Natural killer cell (primary cell): ENCODE measurements at regions not wholly inside any gene's neighbourhood (a gene's known extent, or its start where the extent isn't known, plus 50 kb on each side); places are given as distances from the start of the nearest gene placed in this dataset.
"Not testable (repeated sequence)": the region's sequence is repeated elsewhere in the genome, so short reads cannot be mapped to it uniquely, and the experiment has no call there.

Source experiments
- ATAC-seq, 3 donors: fragments of 150-1000 bp in 2 of 3; fragments of 200-7000 bp in 1 of 3; cut with Tn5 transposase; 1 replicate in 1 of 3; 2 replicates in 2 of 3; pipeline ENCODE4 v1.10.0; 2021; ENCODE audit warnings: mild to moderate bottlenecking in 2 of 3, moderate library complexity in 2 of 3
- DNase-seq, 2 donors: peaks; one replicate each; pipeline versions ENCODE4 v3.0.0 to v3.0.0-alpha.2; 2013 to 2021; ENCODE audit warnings: mixed read lengths in 1 of 2
- H3K27ac ChIP-seq: one replicate; pipeline ENCODE4 v1.5.1; 2013; ENCODE audit warnings: mild to moderate bottlenecking, low read length
- H3K27me3 ChIP-seq: one replicate; pipeline ENCODE4 v1.6.1; 2013; ENCODE audit warnings: low read length; ENCODE audit not compliant: control insufficient read depth, insufficient read depth
- H3K36me3 ChIP-seq: one replicate; pipeline ENCODE4 v1.6.1; 2013; ENCODE audit warnings: low read length; ENCODE audit not compliant: control insufficient read depth, insufficient read depth
- H3K4me1 ChIP-seq: one replicate; pipeline ENCODE4 v1.6.1; 2013; ENCODE audit warnings: low read length; ENCODE audit not compliant: control insufficient read depth, insufficient read depth
- H3K4me3 ChIP-seq: one replicate; pipeline ENCODE4 v1.5.1; 2013; ENCODE audit warnings: low read length
- H3K9me3 ChIP-seq: one replicate; pipeline ENCODE4 v1.6.1; 2013; ENCODE audit warnings: low read length; ENCODE audit not compliant: control insufficient read depth, insufficient read depth
- H3K27ac Mint-ChIP-seq, 2 donors: one replicate each; pipeline ENCODE4 v1.8.0; 2022; ENCODE audit warnings: mild to moderate bottlenecking in 2 of 2, mixed read lengths in 2 of 2, moderate library complexity in 1 of 2
- H3K27me3 Mint-ChIP-seq, 2 donors: one replicate each; pipeline ENCODE4 v1.8.0; 2022; ENCODE audit warnings: low read depth in 2 of 2, mixed read lengths in 2 of 2
- H3K36me3 Mint-ChIP-seq: one replicate; pipeline ENCODE4 v1.8.0; 2022; ENCODE audit warnings: mixed read lengths
- H3K4me1 Mint-ChIP-seq, 2 donors: one replicate each; pipeline ENCODE4 v1.8.0; 2022; ENCODE audit warnings: mixed read lengths in 2 of 2
- H3K4me3 Mint-ChIP-seq: one replicate; pipeline ENCODE4 v1.8.0; 2022; ENCODE audit warnings: mild to moderate bottlenecking, moderate library complexity, mixed read lengths
- H3K9me3 Mint-ChIP-seq, 2 donors: one replicate each; pipeline ENCODE4 v1.8.0; 2022; ENCODE audit warnings: mixed read lengths in 2 of 2
- WGBS: methylation state at CpG from one replicate; pipeline ENCODE4 v1.1.7; 2013; ENCODE audit warnings: missing lambda C conversion rate; ENCODE audit not compliant: insufficient coverage; 5-methylcytosine and 5-hydroxymethylcytosine counted together
- intact Hi-C: fragments of 100-400 bp; cut with micrococcal nuclease; formaldehyde crosslinking; loops from one replicate; pipeline ENCODE4 v1.14.2; 2022

DNA sequence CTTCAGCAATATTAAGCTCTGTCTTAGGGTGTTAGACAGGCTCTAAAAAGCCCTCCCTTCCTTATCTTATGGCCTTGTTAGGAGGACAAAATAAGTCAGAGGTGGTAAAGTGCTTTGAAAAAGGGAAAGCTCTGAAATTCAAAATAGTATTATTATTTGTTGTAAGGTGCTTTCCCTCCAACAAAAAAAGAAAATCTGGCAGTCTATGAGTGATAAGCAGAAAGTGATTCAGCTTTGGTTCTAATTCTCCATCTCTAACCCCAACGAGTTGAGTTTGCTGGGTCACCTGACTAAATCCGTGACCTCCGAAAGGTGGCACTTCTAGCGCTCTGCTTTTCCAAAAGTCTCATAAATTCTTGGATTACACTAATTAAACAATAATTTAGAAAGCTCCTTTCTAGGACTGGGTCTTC lies 305.1 kb downstream of the BCL2L11 start:
- intact Hi-C loops, H3K36me3 Mint-ChIP-seq, H3K9me3 ChIP-seq, H3K27me3 Mint-ChIP-seq, H3K27me3 ChIP-seq, H3K4me3 ChIP-seq, H3K4me1 Mint-ChIP-seq, ATAC-seq, H3K36me3 ChIP-seq, H3K4me3 Mint-ChIP-seq, H3K9me3 Mint-ChIP-seq: not testable (repeated sequence)
- H3K27ac ChIP-seq = peak overlapping the region; percentile 29
- H3K27ac Mint-ChIP-seq = peak overlapping the region in 1 of 2 donors; percentile 18
- H3K4me1 ChIP-seq = peaks cover 13% of the 10 kb centered on the region
- WGBS = 63% methylated on average over 1 of the region's 4 CpGs
- peak in 1 of 2 donors; percentile 16 for DNase-seq

DNA sequence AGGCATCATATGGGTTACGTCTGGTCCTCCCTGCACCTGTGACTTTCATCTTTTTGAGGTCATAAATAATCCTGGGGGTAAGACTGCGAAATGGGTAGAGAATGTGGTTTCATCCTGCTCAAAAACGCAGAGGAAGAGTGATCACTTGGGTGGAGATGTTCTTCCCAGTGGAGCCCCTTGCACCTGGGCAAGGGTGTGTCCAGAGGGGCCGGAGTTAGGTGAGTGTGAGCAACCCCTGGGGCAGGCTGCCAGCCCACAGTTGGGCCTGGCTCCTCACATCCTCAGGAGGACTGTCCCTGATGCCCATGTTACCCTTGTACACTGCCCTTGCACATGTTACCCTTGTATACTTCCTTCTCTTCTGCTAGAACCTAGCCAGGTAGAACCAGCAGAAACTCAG lies 306.6 kb downstream of the BCL2L11 start:
- H3K27ac Mint-ChIP-seq, H3K4me1 Mint-ChIP-seq, H3K36me3 ChIP-seq, H3K4me3 Mint-ChIP-seq, H3K9me3 Mint-ChIP-seq, DNase-seq, H3K4me3 ChIP-seq, H3K27me3 Mint-ChIP-seq, H3K27ac ChIP-seq, ATAC-seq, intact Hi-C loops, H3K9me3 ChIP-seq, H3K27me3 ChIP-seq, H3K36me3 Mint-ChIP-seq: not testable (repeated sequence)
- peaks cover 21% of the 10 kb centered on the region for H3K4me1 ChIP-seq
- 89% methylated on average over 1 of the region's 4 CpGs for WGBS

DNA sequence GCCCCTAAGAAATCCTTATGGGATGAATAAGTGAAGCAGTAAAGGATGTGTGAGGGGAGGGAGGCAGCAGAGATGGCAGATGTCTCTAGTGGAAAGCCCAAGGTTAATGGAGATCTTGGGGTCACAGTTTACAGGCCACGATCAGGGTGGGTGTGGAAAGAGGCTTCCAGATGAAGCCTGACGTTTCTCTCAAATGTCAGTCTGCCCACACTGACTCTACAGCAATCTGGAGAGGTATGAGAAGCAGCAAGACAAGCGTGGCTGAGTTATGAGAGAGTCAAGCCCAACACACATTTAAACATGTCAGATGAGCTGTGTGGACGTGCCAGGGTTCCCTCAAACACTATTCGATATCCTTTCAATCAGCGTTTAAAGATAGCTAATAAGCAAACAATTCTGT lies 308.2 kb downstream of the BCL2L11 start:
- peaks cover 24% of the 10 kb centered on the region for H3K4me1 ChIP-seq
- H3K4me3 ChIP-seq, H3K36me3 Mint-ChIP-seq, ATAC-seq, H3K4me3 Mint-ChIP-seq, H3K27ac Mint-ChIP-seq, H3K9me3 ChIP-seq, intact Hi-C loops, H3K9me3 Mint-ChIP-seq, H3K27me3 Mint-ChIP-seq, H3K27me3 ChIP-seq, H3K36me3 ChIP-seq, DNase-seq: not testable (repeated sequence)
- peaks cover 6 to 15% of the 10 kb centered on the region in 2 donors for H3K4me1 Mint-ChIP-seq
- WGBS = 100% methylated on average over 2 of the region's 6 CpGs
- H3K27ac ChIP-seq = peak overlapping the region; percentile 50

DNA sequence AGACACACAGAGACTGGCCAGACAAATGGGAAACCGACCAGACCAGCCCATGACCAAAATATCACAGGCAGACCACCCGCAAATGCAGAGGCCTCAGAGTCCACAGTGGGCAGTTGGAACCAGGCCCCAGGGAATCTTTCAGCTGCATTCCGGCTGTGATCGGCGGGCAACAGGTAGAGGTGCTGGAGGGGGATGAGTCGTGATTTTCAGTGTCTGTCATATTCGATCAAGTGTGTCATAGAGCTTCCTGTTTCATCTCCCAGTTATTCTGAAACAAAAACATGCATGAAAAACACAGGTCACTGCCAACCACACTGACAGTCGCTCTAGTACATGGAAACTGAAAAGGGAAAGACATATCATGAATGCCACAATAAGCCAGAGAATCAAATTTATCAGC lies 308.6 kb downstream of the BCL2L11 start:
- peaks cover 6 to 17% of the 10 kb centered on the region in 2 donors for H3K4me1 Mint-ChIP-seq
- H3K36me3 Mint-ChIP-seq, ATAC-seq, DNase-seq, H3K27me3 Mint-ChIP-seq, H3K36me3 ChIP-seq, H3K9me3 Mint-ChIP-seq, H3K27ac ChIP-seq, H3K4me3 ChIP-seq, intact Hi-C loops, H3K27ac Mint-ChIP-seq, H3K4me3 Mint-ChIP-seq, H3K9me3 ChIP-seq, H3K27me3 ChIP-seq: not testable (repeated sequence)
- WGBS = 48% methylated on average over 4 of the region's 8 CpGs
- peaks cover 24% of the 10 kb centered on the region for H3K4me1 ChIP-seq

DNA sequence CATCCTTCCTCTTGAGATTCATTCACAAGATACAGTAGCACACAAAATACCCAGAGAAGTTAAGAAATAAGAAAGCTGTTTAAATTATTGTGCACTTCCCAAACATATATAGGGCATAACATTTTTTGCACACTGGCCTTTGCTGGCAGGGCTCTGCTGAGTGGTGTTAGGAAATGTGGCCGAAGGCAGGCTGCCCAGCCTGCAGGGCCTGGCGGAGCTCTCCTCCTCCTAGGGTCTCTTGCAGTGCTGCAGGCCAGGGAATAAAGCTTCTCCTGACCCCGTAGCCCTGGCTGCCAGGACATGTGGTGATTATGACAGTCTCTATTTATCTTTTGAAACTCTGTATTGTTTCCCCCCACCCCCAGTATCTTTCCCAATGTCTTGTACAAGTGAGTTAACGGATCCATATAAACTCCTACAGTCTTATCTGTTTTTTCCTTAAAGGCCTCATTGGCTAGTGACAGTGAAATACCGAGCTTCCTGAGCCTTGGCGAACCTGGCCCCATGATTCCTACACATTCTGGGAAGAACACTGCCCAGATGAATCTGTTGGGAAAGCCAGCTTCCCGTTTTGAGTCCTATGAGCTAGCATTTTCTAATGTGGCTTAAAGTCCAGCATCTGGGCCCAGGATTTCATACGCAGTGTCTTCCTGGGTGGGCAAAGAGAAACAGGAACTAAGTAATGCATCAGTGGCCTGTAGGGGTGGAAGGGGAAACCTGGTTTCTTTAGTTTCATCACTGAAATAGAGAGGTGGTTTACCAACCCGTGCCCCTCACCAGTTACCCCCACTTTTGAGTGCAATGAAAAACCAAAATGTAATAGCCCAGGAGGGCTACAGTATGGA lies 310.3 kb downstream of the BCL2L11 start:
- H3K27ac Mint-ChIP-seq, DNase-seq, H3K27me3 ChIP-seq, ATAC-seq, H3K27me3 Mint-ChIP-seq, H3K9me3 Mint-ChIP-seq, H3K27ac ChIP-seq, intact Hi-C loops, H3K36me3 ChIP-seq, H3K4me3 Mint-ChIP-seq, H3K4me3 ChIP-seq, H3K36me3 Mint-ChIP-seq, H3K9me3 ChIP-seq: not testable (repeated sequence)
- 96% methylated on average over 2 of the region's 9 CpGs for WGBS
- peaks cover 6 to 17% of the 10 kb centered on the region in 2 donors for H3K4me1 Mint-ChIP-seq
- H3K4me1 ChIP-seq = peaks cover 18% of the 10 kb centered on the region

DNA sequence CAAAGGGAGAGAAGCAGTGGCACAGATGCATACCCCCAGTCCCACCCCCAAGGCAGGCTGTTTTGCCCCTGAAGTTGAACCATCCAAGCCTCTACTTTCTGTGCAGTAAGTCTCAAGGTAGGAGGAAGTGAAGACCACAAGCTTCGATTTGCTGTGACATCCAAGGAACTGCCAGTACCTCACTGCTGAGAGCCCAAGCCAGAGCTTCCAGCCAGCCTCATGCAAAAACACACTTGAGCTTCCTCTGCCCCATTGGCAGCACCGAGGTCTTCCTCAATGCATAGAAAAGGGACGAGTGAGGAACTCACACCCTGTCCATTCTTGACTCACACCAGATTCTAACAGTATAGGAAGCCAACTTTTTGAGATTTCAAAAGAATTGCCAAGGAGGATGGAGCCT lies 311.7 kb downstream of the BCL2L11 start:
- intact Hi-C loops, H3K4me3 Mint-ChIP-seq, H3K27ac ChIP-seq, H3K9me3 ChIP-seq, H3K27me3 Mint-ChIP-seq, DNase-seq, H3K27me3 ChIP-seq, H3K36me3 ChIP-seq, H3K36me3 Mint-ChIP-seq, H3K4me3 ChIP-seq, H3K9me3 Mint-ChIP-seq, H3K27ac Mint-ChIP-seq: not testable (repeated sequence)
- 0% methylated on average over 1 of the region's 3 CpGs for WGBS
- peaks cover 18% of the 10 kb centered on the region for H3K4me1 ChIP-seq
- ATAC-seq = peak; percentile 22 to 39 (median 33)
- H3K4me1 Mint-ChIP-seq = peaks cover 6 to 13% of the 10 kb centered on the region in 2 donors

DNA sequence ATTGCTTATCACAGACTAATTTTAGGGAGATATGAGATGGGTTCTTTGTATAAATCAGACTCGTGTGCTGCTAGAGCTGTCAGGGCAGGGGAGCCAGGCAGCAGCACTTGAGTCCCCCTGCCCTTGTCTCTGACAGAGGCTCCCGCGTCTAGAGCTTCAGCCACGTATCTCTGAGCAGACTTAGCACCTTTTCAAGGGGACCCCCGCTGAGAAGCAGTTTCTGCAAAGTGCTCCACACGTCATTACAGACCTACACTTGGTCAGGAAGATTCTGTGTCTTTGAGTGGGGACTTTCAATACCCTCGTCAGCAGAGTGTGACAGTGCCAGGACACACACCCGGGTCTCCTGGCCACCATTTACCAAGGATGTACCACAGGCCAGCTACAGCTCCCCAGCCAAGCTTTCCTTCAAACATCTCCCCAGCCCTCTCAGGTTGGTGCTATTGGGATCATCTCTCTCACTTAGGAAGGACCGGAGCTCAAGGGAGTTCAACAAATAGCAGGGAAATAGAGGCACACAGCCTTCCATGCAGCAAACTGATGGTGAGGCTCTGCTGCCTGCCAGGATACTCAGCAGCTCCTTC lies 312.3 kb downstream of the BCL2L11 start:
- H3K9me3 ChIP-seq, H3K27ac Mint-ChIP-seq, H3K4me3 ChIP-seq, H3K27ac ChIP-seq, H3K4me3 Mint-ChIP-seq, DNase-seq, H3K36me3 Mint-ChIP-seq, H3K27me3 ChIP-seq, H3K36me3 ChIP-seq, H3K9me3 Mint-ChIP-seq, intact Hi-C loops, H3K27me3 Mint-ChIP-seq: not testable (repeated sequence)
- peak; percentile 79 to 89 (median 82) for ATAC-seq
- 46% methylated on average over 2 of the region's 9 CpGs for WGBS
- H3K4me1 Mint-ChIP-seq = peaks cover 6 to 13% of the 10 kb centered on the region in 2 donors
- peaks cover 18% of the 10 kb centered on the region for H3K4me1 ChIP-seq
